ENCODE measurements at regions not wholly inside any gene's neighbourhood (a gene's known extent, or its start where the extent isn't known, plus 50 kb on each side); places are given as distances from the start of the nearest gene placed in this dataset.

DNA sequence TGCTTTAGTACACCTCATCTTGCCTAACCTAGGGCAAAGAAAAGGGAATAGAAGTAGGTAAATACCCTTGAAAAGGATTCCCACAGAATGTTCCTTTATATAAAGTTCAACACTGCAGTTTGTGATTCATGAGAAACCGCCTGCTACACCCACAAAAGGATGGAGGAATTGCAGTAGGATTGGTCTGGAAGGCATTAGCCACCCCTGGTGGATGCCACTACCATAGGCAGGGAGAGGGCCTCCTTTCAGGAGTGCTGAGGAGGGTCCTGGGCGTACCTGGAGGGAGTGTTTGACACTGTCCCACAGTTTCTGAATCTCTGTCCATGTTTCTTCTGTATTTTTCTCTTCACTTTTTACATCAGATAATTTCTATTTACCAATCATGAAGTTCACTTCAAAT is 221.8 kb upstream of the TMEM72 start:
- Histone ChIP-seq H3K27ac (ENCODE audit: low read length) (no peak overlapping the region), H3K9me3 (ENCODE audit: control insufficient read depth, low read length) (no peaks in the 10 kb centered on the region), H3K4me1 (ENCODE audit: control insufficient read depth, insufficient read depth, low read length) (no peaks in the 10 kb centered on the region), H3K4me3 (ENCODE audit: low read length) (no peak overlapping the region), H3K27me3 (ENCODE audit: control insufficient read depth, insufficient read depth) (no peaks in the 10 kb centered on the region)
- ATAC-seq (no peak), DNase-seq (no peak)
- intact Hi-C loops (cut with DNase I), result no loop called here
- WGBS, result 86% methylated on average over 2 of the region's 2 CpGs

GRCh38 chr10:44696496-44696895 is 214.6 kb upstream of the TMEM72 start:
- ATAC-seq, result no peak
- 70% methylated on average over 6 of the region's 6 CpGs for WGBS
- Histone ChIP-seq H3K4me1 (ENCODE audit: control insufficient read depth, insufficient read depth, low read length) (no peaks in the 10 kb centered on the region), H3K27ac (ENCODE audit: low read length) (no peak overlapping the region), H3K27me3 (ENCODE audit: control insufficient read depth, insufficient read depth) (no peaks in the 10 kb centered on the region), H3K4me3 (ENCODE audit: low read length) (no peak overlapping the region), H3K9me3 (ENCODE audit: control insufficient read depth, low read length) (no peaks in the 10 kb centered on the region)
- no peak for DNase-seq
- intact Hi-C loops (cut with DNase I), result no loop called here

GRCh38 chr10:44697116-44697515 is 214.0 kb upstream of the TMEM72 start:
- 53% methylated on average over 2 of the region's 2 CpGs for WGBS
- no peak overlapping the region for H3K4me3 ChIP-seq (ENCODE audit: low read length)

DNA sequence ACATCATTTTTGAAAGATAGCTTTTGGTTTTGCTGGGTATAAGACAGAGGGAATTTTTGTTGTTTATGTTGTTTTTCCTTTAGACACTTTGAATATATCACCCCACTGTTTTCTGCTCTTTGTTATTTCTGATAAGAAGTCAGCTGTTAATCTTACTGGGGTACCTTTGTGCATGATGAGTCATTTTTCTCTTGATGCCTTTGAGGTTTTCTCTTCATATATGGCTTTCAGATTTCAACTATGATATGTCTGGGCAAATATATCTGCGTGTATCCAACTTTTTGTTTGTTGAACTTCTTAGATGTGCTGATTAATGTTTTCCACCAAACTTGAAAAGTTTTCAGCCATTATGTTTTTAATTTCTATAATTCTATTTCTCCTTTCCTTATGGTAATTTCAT is 208.6 kb upstream of the TMEM72 start:
- no peak for ATAC-seq
- Histone ChIP-seq H3K4me1 (ENCODE audit: control insufficient read depth, insufficient read depth, low read length) (no peaks in the 10 kb centered on the region), H3K9me3 (ENCODE audit: control insufficient read depth, low read length) (no peaks in the 10 kb centered on the region), H3K27me3 (ENCODE audit: control insufficient read depth, insufficient read depth) (no peaks in the 10 kb centered on the region), H3K4me3 (ENCODE audit: low read length) (no peak overlapping the region), H3K27ac (ENCODE audit: low read length) (no peak overlapping the region)
- intact Hi-C loops (cut with DNase I), result no loop called here
- DNase-seq, result no peak
- 95% methylated on average over 1 of the region's 1 CpG for WGBS

More at GRCh38 chr10:44697116-44697515, 214.0 kb upstream of the TMEM72 start:
- no peaks in the 10 kb centered on the region for H3K27me3 ChIP-seq (ENCODE audit: control insufficient read depth, insufficient read depth)
- no peak for DNase-seq
- H3K27ac ChIP-seq (ENCODE audit: low read length), result no peak overlapping the region
- no peak for ATAC-seq
- intact Hi-C loops (cut with DNase I), result no loop called here
- H3K9me3 ChIP-seq (ENCODE audit: control insufficient read depth, low read length), result no peaks in the 10 kb centered on the region
- no peaks in the 10 kb centered on the region for H3K4me1 ChIP-seq (ENCODE audit: control insufficient read depth, insufficient read depth, low read length)

DNA sequence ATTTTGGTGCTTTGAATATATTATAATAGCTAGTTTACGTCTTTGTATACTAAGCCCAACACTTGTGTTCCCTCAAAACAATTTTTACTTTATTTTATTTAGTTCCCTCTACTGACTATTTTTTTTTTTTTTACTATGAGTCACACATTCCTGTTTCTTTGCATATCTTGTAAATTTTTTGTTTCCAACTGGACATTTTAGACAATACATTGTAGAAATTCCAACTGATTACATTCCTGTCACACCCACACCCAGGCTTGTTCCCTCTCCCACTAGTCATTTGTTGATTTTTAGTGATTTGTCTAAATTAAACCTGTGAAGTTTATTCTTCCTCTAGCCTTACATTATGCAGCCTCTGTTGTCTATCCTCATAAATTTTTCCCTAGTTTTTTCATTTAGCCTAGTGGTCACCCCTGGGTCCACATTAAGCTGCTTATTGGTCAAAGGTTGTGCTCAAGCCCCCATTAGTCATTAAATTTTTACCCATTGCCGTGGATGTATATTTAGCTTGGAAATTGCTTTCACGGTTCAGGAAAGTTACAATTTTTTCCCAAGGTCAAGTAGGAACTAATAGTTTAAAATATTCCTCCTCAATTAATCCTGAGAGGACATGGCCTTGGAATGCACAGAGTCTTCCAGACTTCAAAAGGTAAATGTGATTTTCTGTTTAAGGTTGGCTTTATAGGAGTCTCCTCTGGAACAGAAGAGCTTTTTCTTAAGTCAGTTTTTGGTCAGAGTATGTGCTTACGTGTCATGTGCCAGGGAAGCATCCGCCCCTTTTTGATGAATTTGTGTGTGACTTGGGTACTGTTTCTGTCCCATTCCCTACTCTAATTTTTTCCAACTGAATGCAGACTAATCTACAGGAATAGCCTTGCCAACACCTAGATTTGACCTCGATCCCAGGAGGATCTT is 207.6 kb upstream of the TMEM72 start:
- intact Hi-C loops (cut with DNase I), result no loop called here
- DNase-seq (no peak), ATAC-seq (no peak)
- Histone ChIP-seq H3K4me3 (ENCODE audit: low read length) (no peak overlapping the region), H3K27ac (ENCODE audit: low read length) (no peak overlapping the region), H3K4me1 (ENCODE audit: control insufficient read depth, insufficient read depth, low read length) (no peaks in the 10 kb centered on the region), H3K27me3 (ENCODE audit: control insufficient read depth, insufficient read depth) (no peaks in the 10 kb centered on the region), H3K9me3 (ENCODE audit: control insufficient read depth, low read length) (no peaks in the 10 kb centered on the region)
- 83% methylated on average over 6 of the region's 6 CpGs for WGBS

GRCh38 chr10:44704616-44705015 is 206.5 kb upstream of the TMEM72 start:
- Histone ChIP-seq H3K27me3 (ENCODE audit: control insufficient read depth, insufficient read depth) (no peaks in the 10 kb centered on the region), H3K4me1 (ENCODE audit: control insufficient read depth, insufficient read depth, low read length) (no peaks in the 10 kb centered on the region), H3K4me3 (ENCODE audit: low read length) (no peak overlapping the region), H3K9me3 (ENCODE audit: control insufficient read depth, low read length) (no peaks in the 10 kb centered on the region), H3K27ac (ENCODE audit: low read length) (no peak overlapping the region)
- ATAC-seq, result no peak
- no peak for DNase-seq
- intact Hi-C loops (cut with DNase I), result no loop called here
- WGBS, result 77% methylated on average over 1 of the region's 1 CpG

DNA sequence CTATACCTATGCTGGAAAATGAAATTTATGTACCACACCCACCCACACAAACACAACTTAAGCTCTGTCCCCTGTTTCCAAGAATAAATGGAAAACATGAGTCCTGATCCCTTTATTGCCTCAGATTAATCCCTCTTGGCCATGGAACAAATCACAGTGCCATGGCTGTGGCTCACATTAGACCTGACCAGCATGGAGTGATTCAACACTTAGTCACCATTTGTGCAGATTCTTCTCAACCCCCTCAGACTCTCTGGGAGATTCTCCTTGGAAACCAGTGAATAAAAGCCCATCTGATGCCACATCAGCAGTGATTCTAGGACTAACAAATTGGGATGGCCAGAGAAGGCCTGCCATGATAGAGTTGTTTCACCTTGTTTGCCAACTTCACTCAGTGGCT is 204.4 kb upstream of the TMEM72 start:
- H3K27me3 ChIP-seq (ENCODE audit: control insufficient read depth, insufficient read depth), result no peaks in the 10 kb centered on the region
- DNase-seq (no peak), ATAC-seq (no peak)
- H3K4me3 ChIP-seq (ENCODE audit: low read length), result no peak overlapping the region
- no peaks in the 10 kb centered on the region for H3K4me1 ChIP-seq (ENCODE audit: control insufficient read depth, insufficient read depth, low read length)
- H3K9me3 ChIP-seq (ENCODE audit: control insufficient read depth, low read length), result no peaks in the 10 kb centered on the region
- intact Hi-C loops (cut with DNase I), result no loop called here
- no peak overlapping the region for H3K27ac ChIP-seq (ENCODE audit: low read length)

- ATAC-seq (no peak), DNase-seq (no peak)
- intact Hi-C loops (cut with DNase I), result no loop called here
- Histone ChIP-seq H3K27ac (ENCODE audit: low read length) (no peak overlapping the region), H3K4me3 (ENCODE audit: low read length) (no peak overlapping the region), H3K27me3 (ENCODE audit: control insufficient read depth, insufficient read depth) (no peaks in the 10 kb centered on the region), H3K4me1 (ENCODE audit: control insufficient read depth, insufficient read depth, low read length) (no peaks in the 10 kb centered on the region), H3K9me3 (ENCODE audit: control insufficient read depth, low read length) (no peaks in the 10 kb centered on the region)
- WGBS, result 62% methylated on average over 4 of the region's 4 CpGs
Observed at GRCh38 chr10:44713307-44713706, 197.8 kb upstream of the TMEM72 start.

DNA sequence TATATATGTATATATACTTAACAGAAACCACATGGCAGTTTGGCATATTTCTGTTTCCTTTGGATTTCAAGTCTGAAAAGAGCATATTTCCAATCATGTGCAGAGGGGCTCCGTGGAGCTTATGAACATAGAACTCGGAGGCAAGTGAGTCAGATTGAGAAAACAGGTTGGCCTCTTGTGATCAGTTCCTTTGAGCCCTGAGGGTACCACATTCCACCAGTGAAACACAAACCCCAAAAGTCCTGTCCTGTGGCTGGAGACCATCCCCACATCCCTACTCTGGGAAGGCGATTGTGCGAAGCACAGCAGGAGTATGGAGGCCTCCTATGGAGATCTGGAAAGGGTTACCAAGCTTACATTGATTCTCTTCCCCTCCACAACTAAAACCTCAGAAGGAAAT is 196.7 kb upstream of the TMEM72 start:
- 96% methylated on average over 4 of the region's 4 CpGs for whole genome bisulfite sequencing

GRCh38 chr10:44715136-44715535 is 196.0 kb upstream of the TMEM72 start:
- ATAC-seq (no peak), DNase-seq (no peak)
- intact Hi-C loops (cut with DNase I), result no loop called here
- no peaks in the 10 kb centered on the region for H3K27me3 ChIP-seq (ENCODE audit: control insufficient read depth, insufficient read depth)
- no peak overlapping the region for H3K27ac ChIP-seq (ENCODE audit: low read length)
- H3K4me1 ChIP-seq (ENCODE audit: control insufficient read depth, insufficient read depth, low read length), result no peaks in the 10 kb centered on the region
- H3K4me3 ChIP-seq (ENCODE audit: low read length), result no peak overlapping the region
- H3K9me3 ChIP-seq (ENCODE audit: control insufficient read depth, low read length), result no peaks in the 10 kb centered on the region
- 81% methylated on average over 5 of the region's 5 CpGs for WGBS

More for the DNA sequence above, 196.7 kb upstream of the TMEM72 start:
- H3K9me3 ChIP-seq (ENCODE audit: control insufficient read depth, low read length), result no peaks in the 10 kb centered on the region
- H3K4me3 ChIP-seq (ENCODE audit: low read length), result no peak overlapping the region
- ATAC-seq (no peak), DNase-seq (no peak)
- no peaks in the 10 kb centered on the region for H3K27me3 ChIP-seq (ENCODE audit: control insufficient read depth, insufficient read depth)
- intact Hi-C loops (cut with DNase I), result no loop called here
- no peaks in the 10 kb centered on the region for H3K4me1 ChIP-seq (ENCODE audit: control insufficient read depth, insufficient read depth, low read length)
- no peak overlapping the region for H3K27ac ChIP-seq (ENCODE audit: low read length)

DNA sequence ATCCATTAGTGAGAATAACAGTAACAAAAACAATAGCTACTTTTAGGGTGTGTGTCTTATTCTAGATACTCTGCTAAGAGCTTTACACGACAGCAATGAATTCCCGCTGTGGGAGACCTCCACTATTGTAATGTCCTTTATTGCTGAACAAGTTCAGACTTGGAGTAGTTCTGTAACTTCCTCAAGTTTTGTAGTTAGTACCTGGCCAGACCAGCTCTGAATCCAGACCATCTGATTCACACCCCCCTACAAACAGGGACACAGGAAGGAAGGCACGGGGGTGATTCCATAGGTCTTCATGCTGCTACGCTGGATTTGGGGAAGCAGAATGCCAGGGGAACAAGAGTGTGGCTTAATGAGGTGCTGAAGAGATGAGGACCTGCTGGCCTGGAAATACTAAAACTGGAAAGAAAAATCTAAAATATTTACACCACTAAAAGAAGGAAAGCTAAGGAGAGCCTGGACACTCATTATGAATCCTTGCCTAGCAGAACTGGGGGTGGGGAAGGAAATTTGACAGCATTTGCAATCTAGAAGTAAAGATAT is 194.6 kb upstream of the TMEM72 start:
- H3K27ac ChIP-seq (ENCODE audit: low read length), result no peak overlapping the region
- 74% methylated on average over 4 of the region's 4 CpGs for WGBS
- intact Hi-C loops (cut with DNase I), result no loop called here
- no peaks in the 10 kb centered on the region for H3K27me3 ChIP-seq (ENCODE audit: control insufficient read depth, insufficient read depth)
- DNase-seq (no peak), ATAC-seq (no peak)
- no peaks in the 10 kb centered on the region for H3K4me1 ChIP-seq (ENCODE audit: control insufficient read depth, insufficient read depth, low read length)
- no peaks in the 10 kb centered on the region for H3K9me3 ChIP-seq (ENCODE audit: control insufficient read depth, low read length)
- no peak overlapping the region for H3K4me3 ChIP-seq (ENCODE audit: low read length)

Measured in right cardiac atrium (tissue), 5 donors.